ENCODE measurements at regions not wholly inside any gene's neighbourhood (a gene's known extent, or its start where the extent isn't known, plus 50 kb on each side); places are given as distances from the start of the nearest gene placed in this dataset.
"Not testable (repeated sequence)": the region's sequence is repeated elsewhere in the genome, so short reads cannot be mapped to it uniquely, and the experiment has no call there.

DNA sequence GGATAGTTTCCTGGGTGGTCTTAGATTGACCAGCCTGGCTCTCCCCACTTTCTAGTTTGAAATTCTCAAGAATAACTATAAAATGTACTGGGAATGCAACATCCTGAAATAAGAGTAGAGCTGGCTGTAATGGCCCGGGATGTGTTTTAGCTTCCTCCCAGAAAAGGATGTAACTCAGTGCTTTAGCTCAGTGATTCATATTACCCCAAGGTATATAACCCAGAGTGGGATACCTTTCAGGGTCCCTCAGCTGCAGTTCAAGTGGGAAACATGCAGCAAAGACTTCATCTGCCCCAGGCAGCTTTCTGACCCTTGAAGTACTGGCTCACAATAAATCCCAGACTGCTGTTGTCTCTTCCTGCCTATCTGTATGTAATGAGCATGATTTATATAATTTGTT, 666.7 kb upstream of the KCND2 start:
- no peak for DNase-seq (ENCODE audit: low spot score in 2 of 2)
- Histone ChIP-seq H3K4me3 (no peak overlapping the region), H3K27me3 (no peaks in the 10 kb centered on the region), H3K27ac (no peak overlapping the region), H3K4me1 (no peaks in the 10 kb centered on the region), H3K9me3 (peaks cover 0 to 8% of the 10 kb centered on the region in 2 donors), H3K36me3 (no peaks in the 10 kb centered on the region)
- intact Hi-C loops (cut with DNase I; ENCODE audit: low total_unique reads): no loop called here
- TF ChIP-seq POLR2AphosphoS5 (IDR thresholded peaks at IDR 0.05) (no peak), POLR2A (IDR thresholded peaks at IDR 0.05) (no peak)
- TF ChIP-seq, protein P1, sequence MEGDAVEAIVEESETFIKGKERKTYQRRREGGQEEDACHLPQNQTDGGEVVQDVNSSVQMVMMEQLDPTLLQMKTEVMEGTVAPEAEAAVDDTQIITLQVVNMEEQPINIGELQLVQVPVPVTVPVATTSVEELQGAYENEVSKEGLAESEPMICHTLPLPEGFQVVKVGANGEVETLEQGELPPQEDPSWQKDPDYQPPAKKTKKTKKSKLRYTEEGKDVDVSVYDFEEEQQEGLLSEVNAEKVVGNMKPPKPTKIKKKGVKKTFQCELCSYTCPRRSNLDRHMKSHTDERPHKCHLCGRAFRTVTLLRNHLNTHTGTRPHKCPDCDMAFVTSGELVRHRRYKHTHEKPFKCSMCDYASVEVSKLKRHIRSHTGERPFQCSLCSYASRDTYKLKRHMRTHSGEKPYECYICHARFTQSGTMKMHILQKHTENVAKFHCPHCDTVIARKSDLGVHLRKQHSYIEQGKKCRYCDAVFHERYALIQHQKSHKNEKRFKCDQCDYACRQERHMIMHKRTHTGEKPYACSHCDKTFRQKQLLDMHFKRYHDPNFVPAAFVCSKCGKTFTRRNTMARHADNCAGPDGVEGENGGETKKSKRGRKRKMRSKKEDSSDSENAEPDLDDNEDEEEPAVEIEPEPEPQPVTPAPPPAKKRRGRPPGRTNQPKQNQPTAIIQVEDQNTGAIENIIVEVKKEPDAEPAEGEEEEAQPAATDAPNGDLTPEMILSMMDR (IDR thresholded peaks at IDR 0.05): no peak

DNA sequence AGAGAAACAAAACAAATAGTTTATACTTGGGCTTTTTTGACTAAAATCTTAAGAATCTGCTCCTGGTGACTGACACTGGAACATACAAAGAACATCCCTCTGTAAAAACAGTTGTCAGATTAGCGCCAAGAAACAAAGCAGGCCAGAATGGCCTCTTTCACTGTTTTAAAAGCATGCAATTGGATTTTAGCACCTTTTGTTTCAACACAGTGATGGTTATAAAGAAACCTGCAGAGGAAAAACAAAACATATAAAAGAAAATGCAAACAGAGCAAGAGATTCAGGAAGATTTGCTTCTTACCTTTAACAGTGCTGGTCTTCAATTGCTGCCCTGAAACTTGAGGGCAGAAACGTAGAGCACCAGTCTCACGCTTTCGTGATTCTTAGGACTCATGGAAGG, 652.2 kb upstream of the KCND2 start:
- Histone ChIP-seq H3K27me3 (no peaks in the 10 kb centered on the region), H3K4me3 (no peak overlapping the region), H3K27ac (no peak overlapping the region), H3K4me1 (no peaks in the 10 kb centered on the region), H3K9me3 (no peaks in the 10 kb centered on the region), H3K36me3 (no peaks in the 10 kb centered on the region)
- DNase-seq (ENCODE audit: low spot score in 2 of 2): no peak
- TF ChIP-seq POLR2A (IDR thresholded peaks at IDR 0.05) (no peak), POLR2AphosphoS5 (IDR thresholded peaks at IDR 0.05) (no peak)
- TF ChIP-seq, protein P1 (IDR thresholded peaks at IDR 0.05): no peak
- intact Hi-C loops (cut with DNase I; ENCODE audit: low total_unique reads): no loop called here

DNA sequence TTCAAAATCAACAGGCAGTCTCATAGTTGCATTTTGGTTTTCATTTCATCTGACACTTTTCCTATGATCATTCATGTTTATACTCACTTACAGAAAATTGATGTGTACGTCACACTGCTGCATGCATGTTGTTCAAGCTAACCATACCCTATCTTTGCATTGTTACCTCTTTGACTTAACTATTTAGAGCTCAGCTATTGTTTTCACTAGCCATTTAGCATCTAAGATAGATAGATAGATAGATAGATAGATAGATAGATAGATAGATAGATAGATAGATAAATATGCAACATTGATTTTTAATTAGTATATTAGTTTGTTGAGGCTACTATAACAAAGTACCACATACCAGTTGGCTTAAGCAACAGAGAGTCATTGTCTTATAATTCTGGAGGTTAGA, 649.5 kb upstream of the KCND2 start:
- H3K27ac ChIP-seq: no peak overlapping the region
- H3K4me1 ChIP-seq: no peaks in the 10 kb centered on the region
- no peaks in the 10 kb centered on the region for H3K9me3 ChIP-seq
- H3K36me3 ChIP-seq: no peaks in the 10 kb centered on the region
- intact Hi-C loops (cut with DNase I; ENCODE audit: low total_unique reads): no loop called here
- no peaks in the 10 kb centered on the region for H3K27me3 ChIP-seq
- TF ChIP-seq POLR2AphosphoS5 (IDR thresholded peaks at IDR 0.05) (no peak), POLR2A (IDR thresholded peaks at IDR 0.05) (no peak)
- TF ChIP-seq, protein P1 (IDR thresholded peaks at IDR 0.05): no peak
- no peak for DNase-seq (ENCODE audit: low spot score in 2 of 2)
- no peak overlapping the region for H3K4me3 ChIP-seq

DNA sequence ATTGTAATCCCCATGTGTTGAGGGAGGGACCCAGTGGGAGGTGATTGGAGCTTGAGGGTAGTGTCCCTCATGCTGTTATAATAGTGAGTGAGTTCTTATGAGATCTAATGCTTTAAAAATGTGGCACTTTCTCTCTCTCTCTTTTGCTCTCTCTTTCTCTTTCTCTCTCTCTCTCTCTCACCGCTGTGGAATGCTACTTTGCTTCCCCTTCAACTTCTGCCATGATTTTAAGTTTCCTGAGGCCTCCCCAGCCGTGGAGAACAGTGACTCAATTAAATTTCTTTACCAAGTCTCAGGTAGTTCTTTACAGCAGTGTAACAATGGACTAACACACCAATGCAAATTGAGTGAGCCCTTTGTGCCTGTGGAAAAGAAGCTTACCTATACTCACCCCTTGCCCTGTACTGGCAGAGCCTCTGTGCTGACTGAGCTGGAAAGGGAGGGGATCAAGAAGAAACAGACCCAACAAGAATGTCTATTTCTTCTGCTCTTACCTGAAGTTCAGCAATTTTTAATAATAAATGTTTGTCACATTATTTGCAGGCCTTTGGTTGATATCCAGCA, 642.5 kb upstream of the KCND2 start:
- H3K27me3 ChIP-seq: no peaks in the 10 kb centered on the region
- H3K4me3 ChIP-seq: no peak overlapping the region
- H3K27ac ChIP-seq: no peak overlapping the region
- H3K9me3 ChIP-seq: no peaks in the 10 kb centered on the region
- H3K4me1 ChIP-seq: no peaks in the 10 kb centered on the region
- intact Hi-C loops (cut with DNase I; ENCODE audit: low total_unique reads): no loop called here
- TF ChIP-seq, protein P1 (IDR thresholded peaks at IDR 0.05): no peak
- no peak for TF ChIP-seq POLR2AphosphoS5 (IDR thresholded peaks at IDR 0.05)
- no peak for TF ChIP-seq POLR2A (IDR thresholded peaks at IDR 0.05)
- H3K36me3 ChIP-seq: no peaks in the 10 kb centered on the region
- no peak for DNase-seq (ENCODE audit: low spot score in 2 of 2)

DNA sequence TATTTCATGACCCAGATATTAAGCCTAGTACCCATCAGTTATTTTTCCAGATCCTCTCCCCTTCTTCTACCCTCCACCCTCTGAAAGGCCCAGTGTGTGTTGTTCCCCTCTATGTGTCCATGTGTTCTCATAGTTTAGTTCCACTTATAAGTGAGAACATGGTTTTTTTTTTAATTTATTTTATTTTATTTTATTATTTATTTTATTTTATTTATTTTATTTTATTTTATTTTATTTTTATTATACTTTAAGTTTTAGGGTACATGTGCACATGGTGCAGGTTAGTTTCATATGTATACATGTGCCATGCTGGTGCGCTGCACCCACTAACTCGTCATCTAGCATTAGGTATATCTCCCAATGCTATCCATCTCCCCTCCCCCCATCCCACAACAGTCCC, 639.2 kb upstream of the KCND2 start:
- H3K27ac ChIP-seq; intact Hi-C loops (cut with DNase I; ENCODE audit: low total_unique reads); H3K4me3 ChIP-seq; H3K4me1 ChIP-seq; DNase-seq (ENCODE audit: low spot score in 2 of 2); H3K9me3 ChIP-seq; H3K36me3 ChIP-seq; H3K27me3 ChIP-seq: not testable (repeated sequence)

DNA sequence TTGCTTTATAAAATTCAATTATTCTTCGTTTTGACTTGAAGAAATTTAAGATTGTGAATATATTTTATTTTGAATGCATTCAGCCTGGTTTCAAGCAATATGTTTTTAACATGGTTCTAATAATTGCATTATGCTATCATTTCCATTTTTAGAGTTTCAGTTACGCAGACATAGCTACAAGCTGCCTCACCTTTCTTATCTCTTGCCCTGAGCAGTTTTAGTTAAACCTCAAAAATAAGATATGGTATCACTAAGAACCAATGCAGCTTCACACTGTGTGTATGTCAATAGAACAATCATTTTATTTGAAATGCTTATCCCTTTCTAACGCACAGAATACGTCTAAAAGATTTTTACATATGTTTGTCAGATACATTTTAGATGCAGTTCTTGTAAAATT, 632.6 kb upstream of the KCND2 start:
- TF ChIP-seq, protein P1 (IDR thresholded peaks at IDR 0.05): no peak
- TF ChIP-seq POLR2A (IDR thresholded peaks at IDR 0.05): no peak
- TF ChIP-seq POLR2AphosphoS5 (IDR thresholded peaks at IDR 0.05): no peak
- no peaks in the 10 kb centered on the region for H3K4me1 ChIP-seq
- H3K27me3 ChIP-seq: no peaks in the 10 kb centered on the region
- no peak overlapping the region for H3K4me3 ChIP-seq
- peaks cover 0 to 4% of the 10 kb centered on the region in 2 donors for H3K9me3 ChIP-seq
- H3K27ac ChIP-seq: no peak overlapping the region
- intact Hi-C loops (cut with DNase I; ENCODE audit: low total_unique reads): no loop called here
- DNase-seq (ENCODE audit: low spot score in 2 of 2): no peak
- no peaks in the 10 kb centered on the region for H3K36me3 ChIP-seq

Data from breast epithelium (tissue), 4 donors.